Endothelial cell of umbilical vein (primary cell): ENCODE measurements at regions not wholly inside any gene's neighbourhood (a gene's known extent, or its start where the extent isn't known, plus 50 kb on each side); places are given as distances from the start of the nearest gene placed in this dataset.

Experiments
- CTCF ChIP-seq, 2 donors: IDR thresholded peaks; 1 replicate in 1 of 2; 2 replicates in 1 of 2; pipeline ENCODE4 v1.5.1; 2011; ENCODE audit warnings: low read length in 2 of 2, mild to moderate bottlenecking in 2 of 2, moderate library complexity in 2 of 2, control low read depth in 1 of 2, inconsistent platforms in 1 of 2, low read depth in 1 of 2; ENCODE audit not compliant: insufficient read depth in 1 of 2; ENCODE audit errors: extremely low read depth in 1 of 2
- EZH2 ChIP-seq: IDR thresholded peaks from 2 replicates; pipeline ENCODE4 v1.6.1; 2012; ENCODE audit warnings: borderline replicate concordance, low read depth, mild to moderate bottlenecking, moderate library complexity, low read length, inconsistent platforms; ENCODE audit not compliant: severe bottlenecking
- JUN ChIP-seq: IDR thresholded peaks from 2 replicates; pipeline ENCODE4 v1.6.1; 2011; ENCODE audit warnings: borderline replicate concordance, low read depth; ENCODE audit not compliant: insufficient read length, insufficient read depth
- MYC ChIP-seq: IDR thresholded peaks from one replicate; pipeline ENCODE4 v1.6.1; 2011; ENCODE audit warnings: mild to moderate bottlenecking, low read depth, low read length
- POLR2A ChIP-seq: IDR thresholded peaks from 2 replicates; pipeline ENCODE4 v1.6.1; 2012; ENCODE audit warnings: low read depth, mild to moderate bottlenecking, control low read depth, low read length
- POLR2AphosphoS5 ChIP-seq: IDR thresholded peaks from 2 replicates; pipeline ENCODE4 v1.6.1; 2012; ENCODE audit warnings: low read depth, mild to moderate bottlenecking, control low read depth, low read length, moderate library complexity; ENCODE audit not compliant: insufficient read depth
- TF ChIP-seq, protein P1 (sequence below): IDR thresholded peaks from 2 replicates; pipeline ENCODE4 v1.6.1; 2011; ENCODE audit not compliant: insufficient read depth, insufficient read length

GRCh38 chr6:126724821-126725220 is 384.9 kb downstream of the CENPW start:
- no peak for TF ChIP-seq POLR2AphosphoS5
- no peak for TF ChIP-seq CTCF (IDR thresholded peaks at IDR 0.05; ENCODE audit: extremely low read depth in 1 of 2, insufficient read depth in 1 of 2, low read depth in 1 of 2, low read length in 2 of 2)
- TF ChIP-seq, protein P1, sequence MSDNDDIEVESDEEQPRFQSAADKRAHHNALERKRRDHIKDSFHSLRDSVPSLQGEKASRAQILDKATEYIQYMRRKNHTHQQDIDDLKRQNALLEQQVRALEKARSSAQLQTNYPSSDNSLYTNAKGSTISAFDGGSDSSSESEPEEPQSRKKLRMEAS = no peak
- TF ChIP-seq EZH2 = no peak
- no peak for TF ChIP-seq POLR2A
- no peak for TF ChIP-seq JUN
- no peak for TF ChIP-seq MYC
